ENCODE measurements at regions not wholly inside any gene's neighbourhood (a gene's known extent, or its start where the extent isn't known, plus 50 kb on each side); places are given as distances from the start of the nearest gene placed in this dataset.

DNA sequence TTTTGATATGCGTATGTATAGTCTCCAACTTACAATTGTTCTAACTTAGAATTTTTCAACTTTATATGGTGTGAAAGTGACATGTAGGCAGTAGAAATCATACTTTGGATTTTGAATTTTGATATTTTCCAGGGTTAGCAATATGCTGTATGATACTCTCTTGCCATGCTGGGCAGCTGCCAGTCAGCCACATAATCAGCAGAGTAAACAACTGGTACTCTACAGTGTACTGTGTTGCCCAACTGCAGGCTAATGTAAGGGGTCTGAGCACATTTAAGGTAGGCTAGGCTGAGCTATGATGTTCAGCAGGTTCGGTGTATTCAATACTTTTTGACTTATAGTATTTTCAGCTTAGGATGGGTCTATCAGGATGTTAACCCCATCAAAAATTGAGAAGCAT is 52.0 kb upstream of the RYK start:
- no peak for DNase-seq (ENCODE audit: low spot score)

DNA sequence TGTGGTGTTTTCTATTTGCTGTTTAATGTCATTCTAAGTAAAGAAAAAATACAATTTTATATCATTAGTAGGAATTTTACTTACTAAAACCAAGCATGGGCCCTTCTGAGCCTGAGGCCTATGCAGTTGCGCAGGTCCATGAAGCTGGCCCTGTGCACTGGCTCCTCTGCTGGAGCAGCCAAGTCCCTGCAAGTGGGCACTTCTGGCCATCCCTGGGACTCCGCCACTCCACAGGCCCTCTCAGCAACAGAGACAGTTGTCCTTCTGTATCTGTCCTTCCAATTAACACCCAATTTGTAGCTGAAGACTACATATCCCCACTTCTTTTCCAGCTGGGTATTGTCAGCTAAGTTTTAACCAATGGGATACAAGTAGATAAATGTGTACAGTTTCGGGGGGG is 49.9 kb upstream of the RYK start:
- peak; percentile 14 for DNase-seq (ENCODE audit: low spot score)

Data from GM03348 (cell line).